ENCODE measurements at regions not wholly inside any gene's neighbourhood (a gene's known extent, or its start where the extent isn't known, plus 50 kb on each side); places are given as distances from the start of the nearest gene placed in this dataset.

GRCh38 chr2:237170020-237170419 is 84.3 kb downstream of the COPS8 start:
- ChIA-PET POLR2A (ENCODE audit: low non-redundant PET) (no interaction called here), CTCF (no interaction called here)
- no peaks in the 10 kb centered on the region for H3K4me1 ChIP-seq (ENCODE audit: insufficient read depth, low read length, poor library complexity, severe bottlenecking)
- peaks cover 11% of the 10 kb centered on the region for H3K27me3 ChIP-seq (replicated peaks; ENCODE audit: insufficient read depth, low read depth, low read length, poor library complexity)
- H3K9me3 ChIP-seq (ENCODE audit: low read depth, low read length, poor library complexity, severe bottlenecking), result peaks cover 7% of the 10 kb centered on the region
- intact Hi-C loops (cut with micrococcal nuclease; ENCODE audit: unreplicated experiment), result loop anchor here (5.0 kb wide), 1 partner anchor 242 kb away; the partner anchor contains the start of gene COL6A3
- BruUV-seq (replicated peaks), result no TSS peak
- TF ChIP-seq CTCF (conservative IDR thresholded peaks at IDR 0.05; ENCODE audit: low read depth, low read length), result no peak
- TF ChIP-seq EZH2 (IDR thresholded peaks at IDR 0.05; ENCODE audit: borderline replicate concordance, low read depth, low read length, poor library complexity, severe bottlenecking), result no peak
- H3K27ac ChIP-seq (ENCODE audit: low read depth, low read length, poor library complexity, severe bottlenecking), result no peak overlapping the region
- H3K4me3 ChIP-seq (ENCODE audit: low read depth, low read length, poor library complexity, severe bottlenecking), result no peak overlapping the region
- H3K36me3 ChIP-seq (ENCODE audit: insufficient read depth, low read length, poor library complexity, severe bottlenecking), result no peaks in the 10 kb centered on the region
- no peak for DNase-seq (ENCODE audit: low spot score)

GRCh38 chr2:237171396-237171795 is 85.7 kb downstream of the COPS8 start:
- Histone ChIP-seq H3K9me3 (ENCODE audit: low read depth, low read length, poor library complexity, severe bottlenecking) (peaks cover 7% of the 10 kb centered on the region), H3K27me3 (replicated peaks; ENCODE audit: insufficient read depth, low read depth, low read length, poor library complexity) (peaks cover 15% of the 10 kb centered on the region), H3K27ac (ENCODE audit: low read depth, low read length, poor library complexity, severe bottlenecking) (no peak overlapping the region), H3K4me3 (ENCODE audit: low read depth, low read length, poor library complexity, severe bottlenecking) (no peak overlapping the region), H3K4me1 (ENCODE audit: insufficient read depth, low read length, poor library complexity, severe bottlenecking) (no peaks in the 10 kb centered on the region), H3K36me3 (ENCODE audit: insufficient read depth, low read length, poor library complexity, severe bottlenecking) (no peaks in the 10 kb centered on the region)
- ChIA-PET CTCF (no interaction called here), POLR2A (ENCODE audit: low non-redundant PET) (no interaction called here)
- BruUV-seq (replicated peaks), result no TSS peak
- intact Hi-C loops (cut with micrococcal nuclease; ENCODE audit: unreplicated experiment), result loop anchor here (5.0 kb wide), 1 partner anchor 241 kb away; the partner anchor contains the start of gene COL6A3
- peak; percentile 54 for TF ChIP-seq CTCF (conservative IDR thresholded peaks at IDR 0.05; ENCODE audit: low read depth, low read length)
- no peak for TF ChIP-seq EZH2 (IDR thresholded peaks at IDR 0.05; ENCODE audit: borderline replicate concordance, low read depth, low read length, poor library complexity, severe bottlenecking)
- peak; percentile 73 for DNase-seq (ENCODE audit: low spot score)

GRCh38 chr2:237171881-237172280 is 86.2 kb downstream of the COPS8 start:
- peaks cover 7% of the 10 kb centered on the region for H3K9me3 ChIP-seq (ENCODE audit: low read depth, low read length, poor library complexity, severe bottlenecking)
- no peaks in the 10 kb centered on the region for H3K36me3 ChIP-seq (ENCODE audit: insufficient read depth, low read length, poor library complexity, severe bottlenecking)
- no peaks in the 10 kb centered on the region for H3K4me1 ChIP-seq (ENCODE audit: insufficient read depth, low read length, poor library complexity, severe bottlenecking)
- ChIA-PET POLR2A (ENCODE audit: low non-redundant PET) (no interaction called here), CTCF (no interaction called here)
- BruUV-seq (replicated peaks), result no TSS peak
- no peak overlapping the region for H3K4me3 ChIP-seq (ENCODE audit: low read depth, low read length, poor library complexity, severe bottlenecking)
- DNase-seq (ENCODE audit: low spot score), result no peak
- intact Hi-C loops (cut with micrococcal nuclease; ENCODE audit: unreplicated experiment), result loop anchor here (5.0 kb wide), 1 partner anchor 240 kb away; the partner anchor contains the start of gene COL6A3
- TF ChIP-seq EZH2 (IDR thresholded peaks at IDR 0.05; ENCODE audit: borderline replicate concordance, low read depth, low read length, poor library complexity, severe bottlenecking) (no peak), CTCF (conservative IDR thresholded peaks at IDR 0.05; ENCODE audit: low read depth, low read length) (no peak)
- no peak overlapping the region for H3K27ac ChIP-seq (ENCODE audit: low read depth, low read length, poor library complexity, severe bottlenecking)
- peaks cover 15% of the 10 kb centered on the region for H3K27me3 ChIP-seq (replicated peaks; ENCODE audit: insufficient read depth, low read depth, low read length, poor library complexity)

Data from A673 (cell line).